OCI-LY7 (cell line): ENCODE measurements at regions not wholly inside any gene's neighbourhood (a gene's known extent, or its start where the extent isn't known, plus 50 kb on each side); places are given as distances from the start of the nearest gene placed in this dataset.

Source experiments
- BruUV-seq: library from RNA; stranded (reverse); fragments of 400-500 nt; replicated peaks from 2 replicates; lab custom pipeline; 2021; lab: Mats Ljungman, UMichigan
- CTCF ChIA-PET: fragments of 300-600 bp; sonication (Branson Sonifier 250); formaldehyde crosslinking; loops from one replicate; lab custom pipeline; 2022; ENCODE audit warnings: antibody characterized with exemption; ENCODE audit not compliant: unreplicated experiment; lab: Charles Lee
- POLR2A ChIA-PET: fragments of 300-600 bp; sonication (Branson Sonifier 250); formaldehyde crosslinking; loops from one replicate; lab custom pipeline; 2022; ENCODE audit warnings: antibody characterized with exemption; lab: Charles Lee
- DNase-seq: peaks from one replicate; pipeline ENCODE4 v3.0.0-alpha.2; 2015; ENCODE audit warnings: low spot score
- H2AFZ ChIP-seq: fragments of 200-600 bp; sonication (generic), shearing (Covaris generic); 2 replicates; pipeline ENCODE4 v1.6.1; 2014; ENCODE audit warnings: mild to moderate bottlenecking, antibody characterized with exemption, low read length, moderate library complexity
- H3K27ac ChIP-seq: fragments of 200-600 bp; sonication (generic); 2 replicates; pipeline ENCODE4 v1.5.1; 2014; ENCODE audit warnings: mixed run types, low read depth, mild to moderate bottlenecking, moderate library complexity, low read length, inconsistent platforms; ENCODE audit not compliant: poor library complexity, severe bottlenecking
- H3K36me3 ChIP-seq: fragments of 200-600 bp; sonication (generic); 2 replicates; pipeline ENCODE4 v1.6.1; 2014; ENCODE audit warnings: mild to moderate bottlenecking, antibody characterized with exemption, low read length, moderate library complexity, mixed read lengths; ENCODE audit not compliant: insufficient read depth
- H3K4me1 ChIP-seq: fragments of 200-600 bp; sonication (generic); 2 replicates; pipeline ENCODE4 v1.5.1; 2014; ENCODE audit warnings: mild to moderate bottlenecking, low read length; ENCODE audit not compliant: insufficient read depth, poor library complexity, severe bottlenecking
- H3K4me2 ChIP-seq: fragments of 200-600 bp; sonication (generic); 2 replicates; pipeline ENCODE4 v1.6.1; 2014; ENCODE audit warnings: mild to moderate bottlenecking, low read length
- H3K4me3 ChIP-seq: fragments of 200-600 bp; sonication (generic); 2 replicates; pipeline ENCODE4 v1.5.1; 2014; ENCODE audit warnings: mild to moderate bottlenecking, low read depth, low read length; ENCODE audit not compliant: poor library complexity, severe bottlenecking
- H3K79me2 ChIP-seq: fragments of 200-600 bp; sonication (generic); 2 replicates; pipeline ENCODE4 v1.6.1; 2016; ENCODE audit warnings: low read depth, mild to moderate bottlenecking, low read length, moderate library complexity, mixed read lengths; ENCODE audit not compliant: insufficient read depth
- H3K9me2 ChIP-seq: fragments of 200-600 bp; sonication (generic); 2 replicates; pipeline ENCODE4 v1.6.1; 2016; ENCODE audit warnings: mild to moderate bottlenecking, low read length, mixed read lengths; ENCODE audit not compliant: insufficient read depth
- H3K9me3 ChIP-seq: fragments of 200-600 bp; sonication (generic); 2 replicates; pipeline ENCODE4 v1.6.1; 2014; ENCODE audit warnings: mild to moderate bottlenecking, mixed run types, low read length, mixed read lengths
- H4K20me1 ChIP-seq: fragments of 200-600 bp; sonication (generic); 2 replicates; pipeline ENCODE4 v1.6.1; 2014; ENCODE audit warnings: mild to moderate bottlenecking, antibody characterized with exemption, low read length, moderate library complexity, mixed read lengths; ENCODE audit not compliant: insufficient read depth
- CTCF ChIP-seq: fragments of 200-600 bp; sonication (generic); conservative IDR thresholded peaks from 2 replicates; pipeline ENCODE4 v1.5.1; 2014; ENCODE audit warnings: mild to moderate bottlenecking, antibody characterized with exemption, low read length, moderate library complexity, mixed read lengths
- EZH2phosphoT487 ChIP-seq: fragments of 200-600 bp; sonication (generic); IDR thresholded peaks from 2 replicates; pipeline ENCODE4 v1.6.1; 2018; ENCODE audit warnings: low read depth, borderline replicate concordance, mild to moderate bottlenecking, mixed run types, antibody characterized with exemption, low read length, moderate library complexity, mixed read lengths
- intact Hi-C: fragments of 100-400 bp; cut with micrococcal nuclease; formaldehyde crosslinking; loops from one replicate; pipeline ENCODE4 v1.10.0; 2022; ENCODE audit not compliant: unreplicated experiment

DNA sequence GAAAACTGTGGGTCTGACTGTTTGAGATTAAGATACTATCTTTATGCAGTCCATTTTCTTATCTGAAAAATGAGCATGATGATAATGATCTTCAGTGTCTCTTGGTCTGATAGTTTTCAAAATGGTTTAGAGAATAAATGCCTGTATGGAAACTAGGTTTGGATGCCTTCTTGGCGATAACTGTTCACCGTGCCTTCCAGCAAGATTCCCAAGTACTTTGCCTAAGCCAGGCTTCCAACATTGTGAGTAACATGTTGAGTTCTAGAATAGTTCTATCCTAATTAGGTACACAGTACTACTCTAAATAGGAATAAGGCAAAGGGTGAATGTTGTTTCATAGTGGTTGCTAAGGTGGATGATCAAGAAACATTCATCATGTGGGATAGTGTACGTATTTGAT is 940.2 kb downstream of the MCTP2 start:
- H4K20me1 ChIP-seq, result no peaks in the 10 kb centered on the region
- H2AFZ ChIP-seq, result no peak overlapping the region
- POLR2A ChIA-PET, result no interaction called here
- no peaks in the 10 kb centered on the region for H3K79me2 ChIP-seq
- intact Hi-C loops, result no loop called here
- no peak for DNase-seq
- no peaks in the 10 kb centered on the region for H3K36me3 ChIP-seq
- no peaks in the 10 kb centered on the region for H3K4me1 ChIP-seq
- CTCF ChIA-PET, result no interaction called here
- H3K27ac ChIP-seq, result no peak overlapping the region
- no peaks in the 10 kb centered on the region for H3K9me2 ChIP-seq
- BruUV-seq, result no TSS peak
- H3K9me3 ChIP-seq, result no peaks in the 10 kb centered on the region
- TF ChIP-seq CTCF (no peak), EZH2phosphoT487 (no peak)
- H3K4me2 ChIP-seq, result no peak overlapping the region
- H3K4me3 ChIP-seq, result no peak overlapping the region

DNA sequence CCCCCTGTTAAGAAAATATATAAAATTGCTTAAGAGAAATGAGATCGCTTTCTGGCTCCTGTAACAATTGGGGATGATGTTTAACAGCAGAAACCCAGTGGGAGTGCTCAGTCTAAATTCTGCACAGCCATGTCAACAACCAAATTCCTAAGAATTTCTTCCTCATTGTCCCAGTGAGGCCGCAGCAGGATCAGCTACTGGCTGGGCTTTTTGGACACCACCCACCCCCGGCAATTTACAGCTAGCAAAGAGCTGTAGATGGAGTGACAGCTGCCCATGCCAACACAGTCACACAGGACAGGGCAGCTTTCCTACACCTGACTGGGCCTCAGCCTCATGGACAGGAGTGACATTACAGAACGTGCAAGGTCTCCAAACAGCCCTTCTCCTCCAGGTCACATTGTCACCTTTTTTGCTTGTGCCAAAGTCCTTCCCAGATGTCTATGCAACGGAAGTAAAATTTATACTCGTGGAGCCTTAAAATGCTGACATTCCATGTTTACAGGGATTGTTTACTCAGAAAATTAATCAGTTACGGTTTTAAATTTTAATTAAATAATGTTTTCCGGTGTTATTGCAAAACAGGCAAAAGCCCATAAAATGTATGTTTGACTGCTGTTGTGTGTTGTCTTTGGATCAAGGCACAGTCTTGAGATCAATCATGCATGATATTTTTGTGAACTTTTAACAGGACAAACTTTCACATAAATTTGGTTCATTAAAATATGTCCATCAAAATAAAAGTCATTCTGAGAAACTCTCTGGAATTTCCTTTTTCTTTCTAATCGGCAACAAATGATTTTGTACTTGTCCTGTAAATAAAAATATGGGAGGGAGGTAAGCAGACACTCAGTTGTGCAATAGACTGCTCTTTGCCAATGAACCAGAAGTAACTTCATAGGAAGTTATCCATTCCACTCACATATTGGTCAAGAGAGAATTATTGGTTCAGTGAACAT is 943.2 kb downstream of the MCTP2 start:
- H3K79me2 ChIP-seq, result no peaks in the 10 kb centered on the region
- CTCF ChIA-PET, result no interaction called here
- no peaks in the 10 kb centered on the region for H3K9me3 ChIP-seq
- no peaks in the 10 kb centered on the region for H4K20me1 ChIP-seq
- no peaks in the 10 kb centered on the region for H3K36me3 ChIP-seq
- no peak overlapping the region for H3K27ac ChIP-seq
- H3K4me1 ChIP-seq, result no peaks in the 10 kb centered on the region
- no peak for DNase-seq
- H3K4me2 ChIP-seq, result no peak overlapping the region
- no peak overlapping the region for H2AFZ ChIP-seq
- no peaks in the 10 kb centered on the region for H3K9me2 ChIP-seq
- no peak overlapping the region for H3K4me3 ChIP-seq
- TF ChIP-seq EZH2phosphoT487, result no peak
- TF ChIP-seq CTCF, result no peak
- no TSS peak for BruUV-seq
- intact Hi-C loops, result no loop called here
- POLR2A ChIA-PET, result interaction anchor here (1.1 to 1.2 kb wide), 2 partner anchors 9 to 10 kb away, joined by 3 read pairs; no protein-coding TSS in a partner anchor
